Stimulated activated CD4-positive, alpha-beta T cell treated with anti-CD3 and anti-CD28 coated beads, Interleukin-4, amount 100 ng/mL, for 24 hours (primary cell): ENCODE measurements at regions not wholly inside any gene's neighbourhood (a gene's known extent, or its start where the extent isn't known, plus 50 kb on each side); places are given as distances from the start of the nearest gene placed in this dataset.

ENCODE experiments used
- DNase-seq: peaks from one replicate; pipeline ENCODE4 v3.0.0-alpha.2; 2020

DNA sequence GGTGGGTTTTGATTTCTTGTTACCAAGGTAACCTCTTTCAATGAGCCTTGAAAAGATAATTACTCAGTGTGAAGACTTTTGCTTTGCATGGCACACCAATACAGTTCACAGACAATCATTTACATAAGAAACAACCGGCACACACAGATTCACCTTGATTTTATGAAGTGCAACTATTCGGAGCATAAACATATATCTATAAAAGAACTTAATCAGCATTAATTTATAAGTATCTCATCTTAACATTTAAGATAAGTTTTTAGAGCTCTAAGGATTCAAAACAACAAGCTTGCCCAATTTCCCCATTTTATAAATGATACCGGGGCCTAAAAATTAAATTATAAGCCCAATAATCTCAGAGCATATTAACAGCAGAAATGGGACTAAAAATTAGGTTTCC lies 85.9 kb upstream of the PCSK2 start:
- DNase-seq, result no peak

DNA sequence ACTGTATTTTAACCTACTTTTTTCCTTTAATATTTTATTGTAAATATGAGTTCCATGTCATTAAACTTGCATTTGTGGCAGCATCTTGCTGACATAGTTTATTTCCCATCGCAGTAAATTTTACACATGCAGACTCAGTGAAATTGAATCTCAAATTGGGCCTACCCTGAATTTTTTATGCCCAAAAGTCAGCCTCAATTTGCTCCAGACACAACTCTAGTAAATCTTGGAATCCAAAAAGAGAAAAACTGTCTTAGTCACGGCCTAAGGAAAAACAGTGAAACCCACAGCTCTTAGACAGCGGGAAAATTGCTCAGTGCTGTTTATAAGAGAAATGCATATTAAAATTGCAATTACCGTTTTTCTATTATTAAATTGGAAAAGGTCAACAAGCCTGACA lies 85.3 kb upstream of the PCSK2 start:
- DNase-seq, result no peak

DNA sequence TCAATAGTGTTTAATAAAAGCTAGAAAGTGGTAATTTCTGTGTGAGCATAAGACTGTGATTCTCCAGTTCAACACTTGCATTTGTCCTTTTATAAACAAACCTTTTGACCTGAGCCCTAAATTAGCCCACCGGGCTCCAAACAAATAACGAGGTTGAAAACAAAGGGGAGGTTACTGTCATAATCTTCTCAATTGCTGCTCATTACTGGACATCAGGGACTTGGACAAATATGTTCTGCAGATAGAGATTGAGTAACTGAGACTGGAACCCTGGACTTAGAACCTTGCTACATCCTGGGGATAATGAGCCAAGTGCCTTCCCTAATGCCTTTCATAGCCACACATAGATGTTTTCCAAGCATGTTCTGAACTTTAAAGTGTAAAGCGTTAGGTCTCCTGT lies 84.2 kb upstream of the PCSK2 start:
- DNase-seq, result no peak

- DNase-seq, result no peak
Measured at GRCh38 chr20:17150858-17151257, 76.0 kb upstream of the PCSK2 start.

- no peak for DNase-seq
Measured at GRCh38 chr20:17155401-17155800, 71.4 kb upstream of the PCSK2 start.

DNA sequence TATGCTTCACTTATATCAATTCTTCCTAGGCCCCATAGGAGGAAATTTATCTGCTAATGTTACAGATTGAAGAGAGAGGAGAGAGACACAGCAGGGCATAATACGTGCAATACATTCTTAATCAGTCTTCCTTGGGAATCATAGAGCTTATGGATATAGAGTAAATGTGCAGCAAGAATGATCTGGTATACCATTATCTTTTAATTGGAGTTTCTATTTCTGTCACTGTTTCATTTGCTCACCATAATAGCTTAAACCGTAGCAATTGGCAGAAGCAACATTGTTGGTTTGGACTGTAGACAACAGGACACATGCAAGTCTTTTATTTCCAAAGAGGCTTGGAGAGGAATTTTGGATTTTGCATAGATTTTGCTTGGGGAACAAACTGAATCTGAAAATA lies 68.1 kb upstream of the PCSK2 start:
- no peak for DNase-seq

DNA sequence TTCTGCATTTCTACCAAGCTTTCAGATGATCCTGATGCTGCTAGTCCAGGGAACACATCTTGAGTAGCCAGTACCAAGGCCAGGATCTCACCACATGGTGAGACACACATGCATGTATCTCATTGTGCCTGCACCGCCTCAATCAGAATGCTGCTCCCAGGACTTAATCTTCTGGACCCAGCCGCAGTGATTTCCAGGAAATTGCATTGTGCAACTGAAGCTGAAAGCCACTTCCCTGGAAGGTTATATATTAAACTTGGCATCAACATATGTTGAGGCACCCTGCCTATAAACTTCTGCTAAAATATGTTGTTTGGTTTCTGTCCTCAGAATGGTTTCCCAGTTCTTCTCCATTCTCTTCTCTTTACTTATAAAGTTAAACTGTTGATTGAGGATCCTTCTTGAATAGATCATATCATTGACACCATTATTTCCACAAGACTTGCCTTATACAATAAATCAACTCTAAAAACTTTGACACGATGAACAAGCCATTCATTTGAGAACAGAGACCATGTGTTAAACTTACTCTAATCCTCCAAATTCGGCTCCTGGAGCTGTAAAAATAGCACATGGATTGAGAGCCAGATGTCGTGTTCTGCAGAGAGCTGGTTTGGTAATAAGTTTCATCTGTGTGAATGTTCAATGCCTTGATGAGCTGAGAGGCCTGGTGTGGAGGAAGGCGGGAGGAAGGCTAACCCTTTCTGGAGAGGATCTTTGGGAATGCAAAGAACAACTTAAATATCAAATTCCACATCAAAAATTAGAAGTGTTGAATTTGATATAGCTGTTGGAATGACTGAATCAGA lies 65.0 kb upstream of the PCSK2 start:
- no peak for DNase-seq

GRCh38 chr20:17168026-17168612 lies 58.7 kb upstream of the PCSK2 start:
- DNase-seq, result no peak

DNA sequence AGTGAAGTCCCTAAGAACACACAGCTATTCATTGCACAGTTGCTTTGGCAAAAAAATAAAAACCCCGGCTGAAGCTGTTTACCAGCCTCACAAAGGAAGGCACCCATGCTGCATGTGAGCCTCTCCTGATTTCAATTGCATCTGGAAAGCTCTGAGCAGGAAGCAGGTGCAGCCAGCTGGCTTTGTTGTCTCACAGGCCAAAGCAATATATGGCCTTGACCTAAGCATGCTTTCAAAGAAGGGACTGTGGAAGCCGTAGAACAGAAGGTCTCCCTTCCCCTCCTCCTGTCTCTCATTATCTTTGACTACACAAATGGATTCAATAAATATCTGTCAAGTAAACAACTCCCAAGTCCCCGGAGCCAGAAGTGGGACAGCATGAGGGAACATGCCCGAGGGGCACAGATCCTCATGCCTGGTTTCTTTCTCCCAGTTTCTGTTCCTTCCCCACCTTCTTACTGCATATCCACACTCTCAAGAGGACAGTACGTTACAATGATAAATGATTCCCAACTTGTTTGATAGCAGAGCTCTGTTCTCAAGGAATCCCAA lies 57.2 kb upstream of the PCSK2 start:
- no peak for DNase-seq

DNA sequence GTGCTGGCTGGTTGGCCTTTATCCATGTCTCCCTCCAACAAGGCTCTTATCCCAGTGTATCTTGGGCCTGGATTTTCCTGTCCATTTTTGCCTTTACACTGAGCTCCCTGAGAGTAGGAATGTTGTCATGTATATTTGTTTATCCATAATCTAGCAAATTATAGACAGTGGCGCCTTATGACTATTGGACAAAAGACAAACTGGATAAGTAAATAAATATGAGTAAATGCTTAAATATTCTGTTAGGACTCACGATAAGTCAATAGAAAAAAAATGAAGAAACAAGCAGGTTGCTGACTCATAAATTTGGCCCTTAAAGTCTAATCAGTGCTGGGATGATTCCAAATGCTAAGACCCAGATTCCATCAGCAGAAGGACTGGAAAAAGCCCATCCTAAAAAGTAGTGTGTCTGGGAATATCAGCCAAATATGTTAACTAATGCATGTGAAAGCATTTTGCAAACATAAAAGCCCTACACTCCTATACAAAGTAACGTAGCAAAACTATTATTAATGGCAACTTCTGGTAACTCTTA lies 55.0 kb upstream of the PCSK2 start:
- DNase-seq, result no peak

DNA sequence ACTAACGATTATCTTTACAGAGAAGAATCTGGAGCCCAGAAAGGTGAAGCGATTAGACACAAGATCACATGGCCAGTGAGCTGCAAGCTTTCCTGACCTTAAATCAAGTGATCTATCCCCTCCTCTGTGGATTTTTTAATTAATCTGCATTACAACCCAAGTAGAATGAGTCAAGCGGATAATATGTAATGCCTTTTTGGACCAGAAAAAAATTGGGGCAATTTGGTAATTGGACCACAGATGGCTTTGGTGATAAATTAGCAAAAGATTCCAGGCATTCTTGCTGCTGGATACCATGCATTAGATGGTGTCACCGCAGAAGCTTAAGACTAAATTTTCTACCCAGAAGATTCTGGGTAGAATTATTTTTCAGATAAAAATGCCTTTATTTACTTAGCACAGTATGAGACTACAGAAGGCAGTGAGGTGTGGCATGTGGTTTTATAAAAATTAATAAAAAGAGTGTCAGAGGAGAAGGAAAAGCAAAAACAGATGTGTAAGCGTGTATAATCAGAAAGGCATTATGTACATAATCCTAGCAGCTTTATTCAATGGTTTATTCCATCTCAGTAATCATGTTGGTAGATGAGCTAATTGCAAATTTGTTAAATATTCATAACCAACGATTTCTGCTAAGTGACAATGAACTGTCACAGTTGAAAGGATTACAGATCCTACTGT lies 53.9 kb upstream of the PCSK2 start:
- DNase-seq, result no peak
